ENCODE measurements at regions not wholly inside any gene's neighbourhood (a gene's known extent, or its start where the extent isn't known, plus 50 kb on each side); places are given as distances from the start of the nearest gene placed in this dataset.

GRCh38 chr9:81850724-81851123 is 77.5 kb upstream of the SPATA31D4 start:
- ChIA-PET POLR2A (no interaction called here), CTCF (no interaction called here)
- no peaks in the 10 kb centered on the region for H3K4me1 Mint-ChIP-seq
- DNase-seq (ENCODE audit: low spot score) = no peak
- H3K27me3 Mint-ChIP-seq (ENCODE audit: low read depth) = no peaks in the 10 kb centered on the region
- no peak overlapping the region for H3K4me3 Mint-ChIP-seq
- no peak for ATAC-seq
- H3K9me3 Mint-ChIP-seq = no peaks in the 10 kb centered on the region
- no peak overlapping the region for H3K27ac Mint-ChIP-seq
- H3K36me3 Mint-ChIP-seq = no peaks in the 10 kb centered on the region
- no peak for TF ChIP-seq JAZF1 (CRISPR knock-in tag; IDR thresholded peaks at IDR 0.05)
- no peak for TF ChIP-seq CREM (CRISPR knock-in tag; IDR thresholded peaks at IDR 0.05)
- no peak for TF ChIP-seq TEAD1 (CRISPR knock-in tag; IDR thresholded peaks at IDR 0.05)
- TF ChIP-seq IRF1 (CRISPR knock-in tag; IDR thresholded peaks at IDR 0.05) = no peak
- no peak for TF ChIP-seq ETV6 (CRISPR knock-in tag; IDR thresholded peaks at IDR 0.05)
- no peak for TF ChIP-seq E2F5 (CRISPR knock-in tag; IDR thresholded peaks at IDR 0.05)
- TF ChIP-seq ZNF232 (CRISPR knock-in tag; IDR thresholded peaks at IDR 0.05) = no peak
- no peak for TF ChIP-seq TEAD4 (CRISPR knock-in tag; IDR thresholded peaks at IDR 0.05)

GRCh38 chr9:81851340-81851739 is 76.9 kb upstream of the SPATA31D4 start:
- Mint-ChIP-seq H3K4me3 (no peak overlapping the region), H3K36me3 (no peaks in the 10 kb centered on the region), H3K4me1 (no peaks in the 10 kb centered on the region), H3K9me3 (no peaks in the 10 kb centered on the region), H3K27me3 (ENCODE audit: low read depth) (no peaks in the 10 kb centered on the region), H3K27ac (no peak overlapping the region)
- CTCF ChIA-PET = no interaction called here
- DNase-seq (ENCODE audit: low spot score) (no peak), ATAC-seq (no peak)
- POLR2A ChIA-PET = no interaction called here
- TF ChIP-seq NFATC4 (CRISPR knock-in tag; IDR thresholded peaks at IDR 0.05) (no peak), FOXP4 (CRISPR knock-in tag; IDR thresholded peaks at IDR 0.05) (no peak), ZBTB43 (CRISPR knock-in tag; IDR thresholded peaks at IDR 0.05) (no peak), ZNF532 (CRISPR knock-in tag; IDR thresholded peaks at IDR 0.05; ENCODE audit: borderline replicate concordance) (no peak), HMGA2 (CRISPR knock-in tag; IDR thresholded peaks at IDR 0.05) (no peak)

- no peaks in the 10 kb centered on the region for H3K36me3 Mint-ChIP-seq
- no peaks in the 10 kb centered on the region for H3K9me3 Mint-ChIP-seq
- POLR2A ChIA-PET = no interaction called here
- CTCF ChIA-PET = no interaction called here
- H3K27ac Mint-ChIP-seq = no peak overlapping the region
- H3K4me3 Mint-ChIP-seq = no peak overlapping the region
- H3K27me3 Mint-ChIP-seq (ENCODE audit: low read depth) = no peaks in the 10 kb centered on the region
- ATAC-seq (no peak), DNase-seq (ENCODE audit: low spot score) (no peak)
- H3K4me1 Mint-ChIP-seq = no peaks in the 10 kb centered on the region
- TF ChIP-seq ERG (CRISPR knock-in tag; IDR thresholded peaks at IDR 0.05) (no peak), ATF2 (CRISPR knock-in tag; IDR thresholded peaks at IDR 0.05; ENCODE audit: borderline replicate concordance, low read depth) (no peak), ZNF121 (CRISPR knock-in tag; IDR thresholded peaks at IDR 0.05) (no peak), AFF4 (CRISPR knock-in tag; IDR thresholded peaks at IDR 0.05; ENCODE audit: borderline replicate concordance) (no peak)
Observed at GRCh38 chr9:81852820-81853219, 75.4 kb upstream of the SPATA31D4 start.

All from WTC11 (cell line).